ENCODE measurements at regions not wholly inside any gene's neighbourhood (a gene's known extent, or its start where the extent isn't known, plus 50 kb on each side); places are given as distances from the start of the nearest gene placed in this dataset.

- Histone ChIP-seq H3K27ac (replicated peaks) (no peak overlapping the region), H3K27me3 (ENCODE audit: insufficient read depth, poor library complexity, severe bottlenecking) (no peaks in the 10 kb centered on the region), H3K4me3 (replicated peaks; ENCODE audit: insufficient read depth, low read length) (no peak overlapping the region)
- TF ChIP-seq POLR2AphosphoS5 (IDR thresholded peaks at IDR 0.05; ENCODE audit: low read depth) (no peak), SPI1 (IDR thresholded peaks at IDR 0.05; ENCODE audit: borderline replicate concordance, low read depth) (no peak), REST (IDR thresholded peaks at IDR 0.05; ENCODE audit: insufficient replicate concordance, low read depth) (no peak), GABPA (IDR thresholded peaks at IDR 0.05; ENCODE audit: low read depth) (no peak), CTCF (IDR thresholded peaks at IDR 0.05; ENCODE audit: insufficient read depth, low read length) (no peak)
- DNase-seq (ENCODE audit: low read depth in 1 of 2, low spot score in 1 of 2): no peak
Observed at GRCh38 chr13:83048419-83048818, 833.9 kb downstream of the SLITRK1 start.

- H3K4me3 ChIP-seq (replicated peaks; ENCODE audit: insufficient read depth, low read length): no peak overlapping the region
- TF ChIP-seq SPI1 (IDR thresholded peaks at IDR 0.05; ENCODE audit: borderline replicate concordance, low read depth): no peak
- no peak for TF ChIP-seq POLR2AphosphoS5 (IDR thresholded peaks at IDR 0.05; ENCODE audit: low read depth)
- no peak for TF ChIP-seq REST (IDR thresholded peaks at IDR 0.05; ENCODE audit: insufficient replicate concordance, low read depth)
- TF ChIP-seq CTCF (IDR thresholded peaks at IDR 0.05; ENCODE audit: insufficient read depth, low read length): no peak
- TF ChIP-seq GABPA (IDR thresholded peaks at IDR 0.05; ENCODE audit: low read depth): no peak
- no peaks in the 10 kb centered on the region for H3K27me3 ChIP-seq (ENCODE audit: insufficient read depth, poor library complexity, severe bottlenecking)
- DNase-seq (ENCODE audit: low read depth in 1 of 2, low spot score in 1 of 2): no peak
- H3K27ac ChIP-seq (replicated peaks): no peak overlapping the region
Observed at GRCh38 chr13:83024955-83025594, 857.2 kb downstream of the SLITRK1 start.

- no peak overlapping the region for H3K4me3 ChIP-seq (replicated peaks; ENCODE audit: insufficient read depth, low read length)
- H3K27me3 ChIP-seq (ENCODE audit: insufficient read depth, poor library complexity, severe bottlenecking): no peaks in the 10 kb centered on the region
- no peak for DNase-seq (ENCODE audit: low read depth in 1 of 2, low spot score in 1 of 2)
- no peak overlapping the region for H3K27ac ChIP-seq (replicated peaks)
- TF ChIP-seq REST (IDR thresholded peaks at IDR 0.05; ENCODE audit: insufficient replicate concordance, low read depth) (no peak), GABPA (IDR thresholded peaks at IDR 0.05; ENCODE audit: low read depth) (no peak), SPI1 (IDR thresholded peaks at IDR 0.05; ENCODE audit: borderline replicate concordance, low read depth) (no peak), CTCF (IDR thresholded peaks at IDR 0.05; ENCODE audit: insufficient read depth, low read length) (no peak), POLR2AphosphoS5 (IDR thresholded peaks at IDR 0.05; ENCODE audit: low read depth) (no peak)
Observed at GRCh38 chr13:83024232-83024631, 858.0 kb downstream of the SLITRK1 start.

Data from HL-60 (cell line).